Nephron progenitor cell (in vitro differentiated cells): ENCODE measurements at regions not wholly inside any gene's neighbourhood (a gene's known extent, or its start where the extent isn't known, plus 50 kb on each side); places are given as distances from the start of the nearest gene placed in this dataset.

ENCODE experiments used
- DNase-seq: peaks from one replicate; pipeline ENCODE4 v3.0.0; 2021
- H3K27ac Mint-ChIP-seq: 2 replicates; pipeline ENCODE4 v1.8.0; 2021; ENCODE audit warnings: mild to moderate bottlenecking, moderate library complexity, mixed read lengths
- H3K27me3 Mint-ChIP-seq: 2 replicates; pipeline ENCODE4 v1.8.0; 2021; ENCODE audit warnings: mild to moderate bottlenecking, low read depth, mixed read lengths; ENCODE audit not compliant: poor library complexity
- H3K36me3 Mint-ChIP-seq: 2 replicates; pipeline ENCODE4 v1.8.0; 2021; ENCODE audit warnings: low read depth, mixed read lengths
- H3K4me1 Mint-ChIP-seq: 2 replicates; pipeline ENCODE4 v1.8.0; 2021; ENCODE audit warnings: mixed read lengths
- H3K4me3 Mint-ChIP-seq: 2 replicates; pipeline ENCODE4 v1.8.0; 2021; ENCODE audit warnings: mild to moderate bottlenecking, moderate library complexity, mixed read lengths
- H3K9me3 Mint-ChIP-seq: 2 replicates; pipeline ENCODE4 v1.8.0; 2021; ENCODE audit warnings: mild to moderate bottlenecking, moderate library complexity, mixed read lengths
- TF ChIP-seq, protein P1 (sequence below): fragments of 200-600 bp; sonication (generic); IDR thresholded peaks from 2 replicates; pipeline ENCODE4 v1.5.0; 2021; ENCODE audit warnings: antibody characterized with exemption

DNA sequence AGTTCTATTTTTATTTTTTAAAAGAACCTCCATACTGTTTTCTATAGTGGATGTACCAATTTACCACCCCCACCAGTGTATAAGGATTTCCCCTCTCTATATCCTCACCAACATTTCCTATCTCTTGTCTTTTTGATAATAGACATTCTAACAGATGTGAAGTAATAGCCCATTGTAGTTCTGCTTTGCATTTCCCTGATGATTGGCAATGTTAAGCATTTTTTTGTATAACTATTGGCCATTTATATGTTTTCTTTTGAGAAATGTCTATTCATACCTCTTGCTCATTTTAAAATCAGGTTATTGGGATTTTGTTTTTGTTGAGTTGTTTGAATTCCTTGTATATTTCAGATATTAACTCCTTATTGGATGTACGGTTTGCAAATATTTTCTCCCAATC is 251.1 kb upstream of the HTR2C start:
- no peak for DNase-seq
- Mint-ChIP-seq H3K27me3 (no peaks in the 10 kb centered on the region), H3K4me3 (no peak overlapping the region), H3K27ac (no peak overlapping the region), H3K4me1 (no peaks in the 10 kb centered on the region), H3K36me3 (no peaks in the 10 kb centered on the region), H3K9me3 (peaks cover 17% of the 10 kb centered on the region)
- TF ChIP-seq, protein P1, sequence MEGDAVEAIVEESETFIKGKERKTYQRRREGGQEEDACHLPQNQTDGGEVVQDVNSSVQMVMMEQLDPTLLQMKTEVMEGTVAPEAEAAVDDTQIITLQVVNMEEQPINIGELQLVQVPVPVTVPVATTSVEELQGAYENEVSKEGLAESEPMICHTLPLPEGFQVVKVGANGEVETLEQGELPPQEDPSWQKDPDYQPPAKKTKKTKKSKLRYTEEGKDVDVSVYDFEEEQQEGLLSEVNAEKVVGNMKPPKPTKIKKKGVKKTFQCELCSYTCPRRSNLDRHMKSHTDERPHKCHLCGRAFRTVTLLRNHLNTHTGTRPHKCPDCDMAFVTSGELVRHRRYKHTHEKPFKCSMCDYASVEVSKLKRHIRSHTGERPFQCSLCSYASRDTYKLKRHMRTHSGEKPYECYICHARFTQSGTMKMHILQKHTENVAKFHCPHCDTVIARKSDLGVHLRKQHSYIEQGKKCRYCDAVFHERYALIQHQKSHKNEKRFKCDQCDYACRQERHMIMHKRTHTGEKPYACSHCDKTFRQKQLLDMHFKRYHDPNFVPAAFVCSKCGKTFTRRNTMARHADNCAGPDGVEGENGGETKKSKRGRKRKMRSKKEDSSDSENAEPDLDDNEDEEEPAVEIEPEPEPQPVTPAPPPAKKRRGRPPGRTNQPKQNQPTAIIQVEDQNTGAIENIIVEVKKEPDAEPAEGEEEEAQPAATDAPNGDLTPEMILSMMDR: no peak

DNA sequence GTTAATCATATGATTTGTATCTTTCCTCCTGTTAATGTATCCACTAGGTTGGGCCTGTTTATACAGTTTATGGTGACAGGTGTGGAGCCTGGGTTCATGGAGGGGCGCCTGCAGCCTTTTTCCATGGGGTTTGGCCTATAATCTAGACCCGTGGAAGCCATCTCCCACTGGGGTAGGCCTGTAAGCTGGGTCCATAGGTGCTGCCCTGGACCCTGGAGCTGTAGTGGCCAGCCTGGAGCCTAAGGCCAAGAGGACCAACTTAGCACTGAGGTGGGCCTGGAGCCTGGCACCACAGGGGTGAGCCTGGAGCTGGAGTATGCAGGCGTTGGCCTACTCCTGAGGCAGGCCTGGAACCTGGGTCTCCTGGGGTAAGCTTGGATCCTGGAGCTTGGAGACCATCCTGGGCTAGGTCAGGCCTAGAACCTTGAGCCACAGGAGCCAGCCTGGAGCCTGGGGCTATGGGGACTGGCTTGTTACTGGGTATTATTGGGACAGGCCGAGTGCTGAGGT is 249.4 kb upstream of the HTR2C start:
- H3K36me3 Mint-ChIP-seq: no peaks in the 10 kb centered on the region
- H3K4me3 Mint-ChIP-seq: no peak overlapping the region
- TF ChIP-seq, protein P1: no peak
- H3K27me3 Mint-ChIP-seq: no peaks in the 10 kb centered on the region
- H3K9me3 Mint-ChIP-seq: peaks cover 17% of the 10 kb centered on the region
- H3K4me1 Mint-ChIP-seq: no peaks in the 10 kb centered on the region
- no peak for DNase-seq
- H3K27ac Mint-ChIP-seq: no peak overlapping the region

DNA sequence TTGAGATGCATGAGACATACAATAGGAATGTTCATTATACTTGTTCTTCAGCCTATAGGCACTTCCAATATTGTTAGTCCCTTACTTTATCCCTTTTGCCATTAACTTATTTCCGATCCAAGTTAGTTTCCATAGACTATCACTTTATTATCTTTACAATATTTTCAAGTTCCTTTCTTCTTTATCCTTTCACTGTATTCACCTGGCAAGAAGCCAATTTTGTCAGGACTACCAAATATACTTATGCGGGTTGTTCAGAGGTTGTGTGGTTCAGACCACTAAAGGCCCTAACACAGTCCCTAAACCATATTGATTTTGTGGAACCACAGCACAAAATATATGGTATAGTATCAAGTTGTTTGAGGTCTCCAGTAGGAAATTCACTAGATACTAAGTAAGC is 245.0 kb upstream of the HTR2C start:
- no peaks in the 10 kb centered on the region for H3K4me1 Mint-ChIP-seq
- TF ChIP-seq, protein P1: no peak
- H3K27me3 Mint-ChIP-seq: no peaks in the 10 kb centered on the region
- H3K27ac Mint-ChIP-seq: no peak overlapping the region
- H3K36me3 Mint-ChIP-seq: no peaks in the 10 kb centered on the region
- peaks cover 6% of the 10 kb centered on the region for H3K9me3 Mint-ChIP-seq
- DNase-seq: no peak
- H3K4me3 Mint-ChIP-seq: no peak overlapping the region

DNA sequence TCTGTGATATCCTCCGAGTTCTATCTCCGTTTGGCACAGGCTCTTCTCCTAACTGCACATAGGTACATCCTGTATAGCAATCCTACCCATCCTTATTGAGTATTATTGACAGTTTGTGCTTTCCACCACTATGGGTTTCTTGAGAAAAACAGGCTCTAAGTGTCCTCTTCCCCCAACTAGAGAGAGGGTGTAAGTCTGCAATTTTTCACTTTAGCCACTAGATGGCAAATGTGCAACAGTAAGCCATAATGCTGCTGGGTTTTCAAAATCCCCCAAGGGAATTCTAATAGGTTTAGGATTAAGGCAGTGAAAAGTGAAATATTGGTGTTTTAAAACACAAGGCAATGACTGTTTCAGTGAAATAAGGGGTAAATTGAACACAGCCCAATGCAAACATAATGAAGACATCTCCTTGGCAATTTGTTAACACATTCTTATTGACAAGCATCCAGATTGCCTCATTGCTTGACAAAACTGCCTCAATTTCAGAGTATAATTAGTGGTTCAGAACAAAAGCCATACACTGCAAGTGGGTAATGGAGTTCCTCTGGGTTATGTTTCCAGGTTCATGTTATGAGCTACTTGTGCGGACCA is 239.0 kb upstream of the HTR2C start:
- H3K4me3 Mint-ChIP-seq: no peak overlapping the region
- TF ChIP-seq, protein P1: peak; percentile 70
- DNase-seq: peak; percentile 3
- H3K36me3 Mint-ChIP-seq: no peaks in the 10 kb centered on the region
- no peak overlapping the region for H3K27ac Mint-ChIP-seq
- H3K27me3 Mint-ChIP-seq: no peaks in the 10 kb centered on the region
- peaks cover 5% of the 10 kb centered on the region for H3K4me1 Mint-ChIP-seq
- no peaks in the 10 kb centered on the region for H3K9me3 Mint-ChIP-seq

DNA sequence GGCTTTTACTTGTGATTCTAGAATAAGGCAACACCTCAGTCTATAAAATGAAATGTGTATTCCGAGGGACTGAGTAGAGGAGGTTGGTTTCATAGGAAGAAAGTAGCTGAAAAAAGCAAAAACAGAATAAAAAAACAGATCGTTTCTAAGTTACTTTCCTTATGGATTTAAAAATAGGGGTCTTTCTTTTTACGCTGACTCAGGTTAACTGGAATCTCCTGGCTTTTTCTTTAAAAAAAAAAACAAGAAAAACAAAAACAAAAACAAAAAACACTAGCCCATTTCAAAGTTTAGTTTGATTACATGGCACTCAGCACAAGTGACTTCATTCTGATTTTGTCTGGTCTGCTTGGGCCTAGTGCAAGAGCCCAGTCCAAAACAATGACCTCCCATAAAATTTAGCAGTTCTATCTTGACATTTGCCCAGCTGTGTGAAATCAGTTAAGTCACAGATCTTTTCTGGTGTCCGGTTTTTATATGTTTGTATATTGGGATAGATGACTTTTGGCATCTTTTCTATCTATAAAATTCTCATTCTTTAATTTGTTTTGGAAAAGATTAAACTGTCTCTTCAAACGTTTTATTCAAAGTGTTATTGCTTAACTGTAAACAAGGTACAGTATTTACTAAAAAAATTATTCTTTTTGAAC is 222.7 kb upstream of the HTR2C start:
- no peaks in the 10 kb centered on the region for H3K36me3 Mint-ChIP-seq
- no peak for DNase-seq
- no peaks in the 10 kb centered on the region for H3K9me3 Mint-ChIP-seq
- H3K4me1 Mint-ChIP-seq: no peaks in the 10 kb centered on the region
- no peak overlapping the region for H3K4me3 Mint-ChIP-seq
- no peaks in the 10 kb centered on the region for H3K27me3 Mint-ChIP-seq
- H3K27ac Mint-ChIP-seq: no peak overlapping the region
- TF ChIP-seq, protein P1: no peak

DNA sequence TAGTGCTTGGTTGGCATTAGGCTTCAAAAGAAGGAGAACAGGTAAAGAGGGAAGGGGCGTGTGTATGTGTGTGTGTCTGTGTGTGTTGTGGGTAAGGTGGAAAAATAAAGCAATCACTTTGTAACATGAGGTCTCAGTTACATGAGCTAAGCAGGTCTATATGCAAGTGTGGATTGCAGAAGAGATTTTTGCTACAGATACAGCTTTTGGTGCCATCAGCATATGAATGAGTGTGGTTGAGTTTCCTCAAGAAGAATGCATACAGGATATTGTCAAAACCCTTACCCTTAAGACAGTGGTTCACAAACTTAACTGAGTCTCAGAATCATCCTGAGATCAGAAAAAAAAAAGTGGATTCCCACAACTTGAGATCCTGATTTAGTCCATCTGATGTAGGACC is 220.5 kb upstream of the HTR2C start:
- Mint-ChIP-seq H3K4me3 (no peak overlapping the region), H3K27me3 (no peaks in the 10 kb centered on the region), H3K36me3 (no peaks in the 10 kb centered on the region), H3K9me3 (no peaks in the 10 kb centered on the region), H3K27ac (no peak overlapping the region), H3K4me1 (no peaks in the 10 kb centered on the region)
- no peak for DNase-seq
- TF ChIP-seq, protein P1: no peak
